HepG2 (cell line): ENCODE measurements at regions not wholly inside any gene's neighbourhood (a gene's known extent, or its start where the extent isn't known, plus 50 kb on each side); places are given as distances from the start of the nearest gene placed in this dataset.

ENCODE experiments used
- ATAC-seq: fragments of 200-7000 bp; cut with Tn5 transposase; 3 replicates; pipeline ENCODE4 v1.9.1; 2020; ENCODE audit warnings: mild to moderate bottlenecking, moderate library complexity
- BruUV-seq: library from RNA; stranded (reverse); fragments of 400-500 nt; replicated peaks from 2 replicates; lab custom pipeline; 2021; lab: Mats Ljungman, UMichigan
- CTCF ChIA-PET: fragments of 300-600 bp; formaldehyde crosslinking; extraction: SDS; loops from one replicate; lab custom pipeline; 2021; ENCODE audit warnings: low total read pairs, inconsistent platforms, low intra/inter-chr PET ratio; lab: Yijun Ruan, JAX
- POLR2A ChIA-PET: fragments of 350-600 bp; sonication (Branson Sonifier 250); formaldehyde crosslinking; loops from one replicate; lab custom pipeline; 2020; ENCODE audit warnings: antibody characterized with exemption, inconsistent platforms; lab: Yijun Ruan, JAX
- DNase-seq: peaks from one replicate; pipeline ENCODE4 v3.0.0-alpha.2; 2015; ENCODE audit warnings: low spot score
- FAIRE-seq: peaks from 3 replicates; lab custom pipeline; 2011; peaks lifted over from hg19 to GRCh38; lab: Jason Lieb, UNC
- H2AFZ ChIP-seq: one replicate; pipeline ENCODE4 v1.6.1; 2011; ENCODE audit warnings: low read length, inconsistent platforms
- H3K27ac ChIP-seq: fragments of 300-600 bp; 3 replicates; pipeline ENCODE4 v1.8.0; 2011; ENCODE audit warnings: mixed run types, mild to moderate bottlenecking, mixed read lengths, low read length, inconsistent platforms; ENCODE audit not compliant: insufficient read depth; ENCODE audit errors: extremely low read length
- H3K27me3 ChIP-seq, 2 experiments: fragments of 200-600 bp in 1 of 2; 2 replicates in 1 of 2; 3 replicates in 1 of 2; pipeline versions ENCODE4 v1.6.0 to v1.8.0; 2011; ENCODE audit warnings: low read length in 2 of 2, mild to moderate bottlenecking in 2 of 2, moderate library complexity in 2 of 2, inconsistent platforms in 1 of 2; ENCODE audit not compliant: insufficient read depth in 2 of 2, control insufficient read depth in 1 of 2
- H3K36me3 ChIP-seq, 2 experiments: fragments of 200-600 bp in 1 of 2; replicated peaks in 1 of 2; 2 replicates in 1 of 2; 3 replicates in 1 of 2; pipeline versions ENCODE4 v1.5.1 to v1.8.0; 2011; ENCODE audit warnings: low read length in 2 of 2, inconsistent platforms in 1 of 2; ENCODE audit not compliant: insufficient read depth in 2 of 2, control insufficient read depth in 1 of 2
- H3K4me1 ChIP-seq: 2 replicates; pipeline ENCODE4 v1.5.1; 2012; ENCODE audit warnings: low read length, inconsistent platforms; ENCODE audit not compliant: insufficient read depth
- H3K4me2 ChIP-seq: 2 replicates; pipeline ENCODE4 v1.6.0; 2011; ENCODE audit warnings: low read depth, low read length, inconsistent platforms
- H3K4me3 ChIP-seq, 3 experiments: fragments of 200-600 bp in 1 of 3; sonication (generic), shearing (Covaris generic) in 1 of 3; replicated peaks in 1 of 3; 2 replicates each; pipeline ENCODE4 v1.5.1; 2011 to 2016; ENCODE audit warnings: low read length in 3 of 3, inconsistent platforms in 2 of 3, low read depth in 2 of 3, mild to moderate bottlenecking in 2 of 3, control low read depth in 1 of 3, mixed read lengths in 1 of 3; ENCODE audit not compliant: insufficient read depth in 1 of 3
- H3K79me2 ChIP-seq: one replicate; pipeline ENCODE4 v1.6.1; 2011; ENCODE audit warnings: low read length, inconsistent platforms; ENCODE audit not compliant: insufficient read depth
- H3K9ac ChIP-seq: 2 replicates; pipeline ENCODE4 v1.6.0; 2011; ENCODE audit warnings: mild to moderate bottlenecking, low read depth, low read length, inconsistent platforms; ENCODE audit not compliant: insufficient read depth
- H3K9me3 ChIP-seq: 2 replicates; pipeline ENCODE4 v1.5.1; 2012; ENCODE audit warnings: mild to moderate bottlenecking, low read length
- H4K20me1 ChIP-seq: 2 replicates; pipeline ENCODE4 v1.6.0; 2011; ENCODE audit warnings: inconsistent platforms, mild to moderate bottlenecking, low read length, moderate library complexity; ENCODE audit not compliant: insufficient read depth
- EHMT2 ChIP-seq: fragments of 200-600 bp; sonication (generic); IDR thresholded peaks from 2 replicates; pipeline ENCODE4 v1.7.0; 2017; ENCODE audit warnings: antibody characterized with exemption, low read depth, low read length, borderline replicate concordance
- IRX3 ChIP-seq: sonication (generic); formaldehyde crosslinking; IDR thresholded peaks from 2 replicates; pipeline ENCODE4 v1.8.1; 2023; ENCODE audit warnings: mild to moderate bottlenecking, low read depth, missing genetic modification reagents, borderline replicate concordance
- ONECUT2 ChIP-seq: sonication (generic); formaldehyde crosslinking; IDR thresholded peaks from 2 replicates; pipeline ENCODE4 v1.4.0; 2020; ENCODE audit warnings: missing genetic modification reagents
- RBFOX2 ChIP-seq: fragments of 200-400 bp; formaldehyde crosslinking; IDR thresholded peaks from 2 replicates; pipeline ENCODE4 v1.6.1; 2017; ENCODE audit warnings: low read depth, mild to moderate bottlenecking, low read length
- SOX13 ChIP-seq, 3 experiments: fragments of 450-650 bp in 1 of 3; sonication (generic) in 1 of 3; formaldehyde crosslinking in 1 of 3; IDR thresholded peaks in 2 of 3; conservative IDR thresholded peaks in 1 of 3; 2 replicates each; pipeline versions ENCODE4 v1.5.0 to v1.6.1; 2016 to 2020; ENCODE audit warnings: antibody characterized with exemption in 1 of 3, mild to moderate bottlenecking in 1 of 3, missing compliant biosample characterization in 1 of 3, missing genetic modification reagents in 1 of 3, moderate library complexity in 1 of 3
- TOPORS ChIP-seq: sonication (generic); formaldehyde crosslinking; IDR thresholded peaks from 2 replicates; pipeline ENCODE4 v1.8.0; 2023; ENCODE audit warnings: mild to moderate bottlenecking, missing genetic modification reagents
- XBP1 ChIP-seq: sonication (generic); formaldehyde crosslinking; IDR thresholded peaks from 2 replicates; pipeline ENCODE4 v1.5.0; 2020; ENCODE audit warnings: missing genetic modification reagents
- YEATS4 ChIP-seq: sonication (generic); formaldehyde crosslinking; IDR thresholded peaks from 2 replicates; pipeline ENCODE4 v1.4.0; 2020; ENCODE audit warnings: missing genetic modification reagents, borderline replicate concordance
- ZFP36L1 ChIP-seq: sonication (generic); formaldehyde crosslinking; IDR thresholded peaks from 2 replicates; pipeline ENCODE4 v1.8.0; 2022; ENCODE audit warnings: mild to moderate bottlenecking, missing genetic modification reagents, moderate library complexity
- ZIK1 ChIP-seq: sonication (generic); formaldehyde crosslinking; IDR thresholded peaks from 2 replicates; pipeline ENCODE4 v1.5.0; 2020; ENCODE audit warnings: mild to moderate bottlenecking, low read depth, missing genetic modification reagents, borderline replicate concordance
- ZNF235 ChIP-seq: sonication (generic); formaldehyde crosslinking; IDR thresholded peaks from 2 replicates; pipeline ENCODE4 v1.8.1; 2023; ENCODE audit warnings: mild to moderate bottlenecking, missing genetic modification reagents, borderline replicate concordance
- ZNF274 ChIP-seq: sonication (generic); formaldehyde crosslinking; IDR thresholded peaks from 2 replicates; pipeline ENCODE4 v1.5.1; 2020; ENCODE audit warnings: mild to moderate bottlenecking, missing genetic modification reagents
- ZNF547 ChIP-seq: sonication (generic); formaldehyde crosslinking; IDR thresholded peaks from 2 replicates; pipeline ENCODE4 v1.5.1; 2020; ENCODE audit warnings: mild to moderate bottlenecking, missing genetic modification reagents
- ZNF552 ChIP-seq: sonication (generic); formaldehyde crosslinking; IDR thresholded peaks from 2 replicates; pipeline ENCODE4 v1.9.0; 2022; ENCODE audit warnings: missing genetic modification reagents, mild to moderate bottlenecking, borderline replicate concordance
- ZNF7 ChIP-seq: IDR thresholded peaks from 2 replicates; pipeline ENCODE4 v1.6.1; 2016; ENCODE audit warnings: missing biosample characterization, missing genetic modification reagents
- WGBS: methylation state at CpG from one replicate; pipeline ENCODE4 v1.1.6; 2017; ENCODE audit warnings: low lambda C conversion rate; 5-methylcytosine and 5-hydroxymethylcytosine counted together
- in situ Hi-C: cut with HindIII; loops from 2 replicates; pipeline ENCODE4 v1.10.0; 2017; ENCODE audit warnings: low pct_unique_long_range_greater_than_20kb; ENCODE audit not compliant: extremely low pct_ligation_motif_present
- intact Hi-C: fragments of 100-400 bp; cut with micrococcal nuclease; formaldehyde crosslinking; loops from one replicate; pipeline ENCODE4 v1.10.0; 2022; ENCODE audit not compliant: unreplicated experiment
- TF ChIP-seq, protein P1 (sequence below): sonication (generic); formaldehyde crosslinking; IDR thresholded peaks from 2 replicates; pipeline ENCODE4 v1.8.0; 2023; ENCODE audit warnings: mild to moderate bottlenecking, missing genetic modification reagents
- TF ChIP-seq, protein P2 (sequence below), 2 experiments: sonication (generic) in 1 of 2; formaldehyde crosslinking in 1 of 2; IDR thresholded peaks; 2 replicates each; pipeline versions ENCODE4 v1.4.0 to v1.6.1; 2018 to 2020; ENCODE audit warnings: missing genetic modification reagents in 2 of 2, borderline replicate concordance in 1 of 2, low read depth in 1 of 2, mild to moderate bottlenecking in 1 of 2, missing biosample characterization in 1 of 2

DNA sequence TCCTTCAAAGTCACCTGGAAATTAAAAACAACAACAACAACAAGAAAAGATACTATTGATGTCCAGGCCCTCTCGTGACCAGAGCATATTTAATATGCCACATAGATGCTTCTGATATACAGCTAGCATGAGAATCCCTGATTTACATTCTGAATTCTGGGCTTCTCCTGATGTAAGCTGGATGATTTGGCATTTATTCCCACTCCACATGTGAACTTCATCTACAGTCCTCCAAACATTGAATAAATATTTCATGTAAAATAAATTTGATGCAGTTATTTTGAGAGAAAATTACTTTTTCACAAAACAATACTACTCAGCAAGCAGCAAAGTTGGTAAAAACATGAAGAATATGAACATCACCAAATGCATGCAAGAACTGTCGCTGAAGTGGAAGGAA is 453.2 kb upstream of the SETBP1 start:
- ChIA-PET CTCF (no interaction called here), POLR2A (no interaction called here)
- DNase-seq (no peak), FAIRE-seq (no peak), ATAC-seq (no peak)
- H3K9me3 ChIP-seq = peaks cover 50% of the 10 kb centered on the region
- H3K4me1 ChIP-seq = no peaks in the 10 kb centered on the region
- BruUV-seq = no TSS peak
- no peak overlapping the region for H2AFZ ChIP-seq
- H3K9ac ChIP-seq = no peak overlapping the region
- H3K79me2 ChIP-seq = no peaks in the 10 kb centered on the region
- intact Hi-C loops (no loop called here), in situ Hi-C loops (no loop called here)
- 0% methylated on average over 2 of the region's 2 CpGs for WGBS
- no peaks in the 10 kb centered on the region for H3K27me3 ChIP-seq
- H3K36me3 ChIP-seq = no peaks in the 10 kb centered on the region
- TF ChIP-seq ZNF235 (CRISPR knock-in tag) (no peak), SOX13 (IDR thresholded peaks at IDR 0.05) (no peak), SOX13 (CRISPR knock-in tag; conservative IDR thresholded peaks at IDR 0.05 in 1 of 2, IDR thresholded peaks at IDR 0.05 in 1 of 2) (no peak), XBP1 (CRISPR knock-in tag) (no peak), ZFP36L1 (CRISPR knock-in tag) (no peak), ZNF552 (CRISPR knock-in tag) (no peak), ZNF274 (no peak), EHMT2 (no peak), YEATS4 (CRISPR knock-in tag) (no peak)
- H3K27ac ChIP-seq = no peak overlapping the region
- H4K20me1 ChIP-seq = no peaks in the 10 kb centered on the region
- H3K4me3 ChIP-seq = no peak overlapping the region
- no peak overlapping the region for H3K4me2 ChIP-seq

DNA sequence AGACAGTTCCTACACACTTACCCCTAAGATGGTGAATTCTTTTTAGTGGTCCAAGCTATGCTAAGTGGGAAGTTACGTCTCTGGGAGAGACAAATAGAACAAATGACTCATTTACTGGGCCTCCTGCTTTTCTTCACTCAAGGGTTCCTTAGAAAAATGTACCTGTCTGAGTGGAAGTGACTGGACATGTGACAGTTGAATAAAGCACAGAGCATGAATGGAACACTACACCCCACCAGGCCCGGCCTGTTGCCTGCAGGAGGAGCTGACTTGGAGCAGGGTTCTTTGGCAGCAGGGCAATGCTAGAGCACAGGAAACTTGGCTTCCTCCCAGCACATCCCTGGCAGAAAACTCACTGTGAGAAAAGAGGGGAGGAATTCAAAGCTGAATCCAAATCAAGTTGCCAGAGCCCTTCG is 451.0 kb upstream of the SETBP1 start:
- Histone ChIP-seq H3K9ac (no peak overlapping the region), H2AFZ (no peak overlapping the region), H3K4me2 (no peak overlapping the region), H3K36me3 (no peaks in the 10 kb centered on the region), H3K9me3 (peaks cover 63% of the 10 kb centered on the region), H3K4me1 (no peaks in the 10 kb centered on the region), H3K4me3 (no peak overlapping the region), H3K27me3 (no peaks in the 10 kb centered on the region), H3K27ac (no peak overlapping the region), H3K79me2 (no peaks in the 10 kb centered on the region), H4K20me1 (no peaks in the 10 kb centered on the region)
- CTCF ChIA-PET = no interaction called here
- POLR2A ChIA-PET = no interaction called here
- WGBS = 3% methylated on average over 3 of the region's 3 CpGs
- DNase-seq (no peak), ATAC-seq (no peak), FAIRE-seq (no peak)
- intact Hi-C loops = no loop called here
- in situ Hi-C loops = no loop called here
- no TSS peak for BruUV-seq
- TF ChIP-seq ZNF547 = no peak
- no peak for TF ChIP-seq ZIK1
- no peak for TF ChIP-seq RBFOX2
- no peak for TF ChIP-seq TOPORS (CRISPR knock-in tag)
- no peak for TF ChIP-seq IRX3
- TF ChIP-seq, protein P1, sequence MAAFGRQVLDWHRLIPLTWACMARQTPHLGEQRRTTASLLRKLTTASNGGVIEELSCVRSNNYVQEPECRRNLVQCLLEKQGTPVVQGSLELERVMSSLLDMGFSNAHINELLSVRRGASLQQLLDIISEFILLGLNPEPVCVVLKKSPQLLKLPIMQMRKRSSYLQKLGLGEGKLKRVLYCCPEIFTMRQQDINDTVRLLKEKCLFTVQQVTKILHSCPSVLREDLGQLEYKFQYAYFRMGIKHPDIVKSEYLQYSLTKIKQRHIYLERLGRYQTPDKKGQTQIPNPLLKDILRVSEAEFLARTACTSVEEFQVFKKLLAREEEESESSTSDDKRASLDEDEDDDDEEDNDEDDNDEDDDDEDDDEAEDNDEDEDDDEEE (CRISPR knock-in tag) = no peak
- TF ChIP-seq, protein P2, sequence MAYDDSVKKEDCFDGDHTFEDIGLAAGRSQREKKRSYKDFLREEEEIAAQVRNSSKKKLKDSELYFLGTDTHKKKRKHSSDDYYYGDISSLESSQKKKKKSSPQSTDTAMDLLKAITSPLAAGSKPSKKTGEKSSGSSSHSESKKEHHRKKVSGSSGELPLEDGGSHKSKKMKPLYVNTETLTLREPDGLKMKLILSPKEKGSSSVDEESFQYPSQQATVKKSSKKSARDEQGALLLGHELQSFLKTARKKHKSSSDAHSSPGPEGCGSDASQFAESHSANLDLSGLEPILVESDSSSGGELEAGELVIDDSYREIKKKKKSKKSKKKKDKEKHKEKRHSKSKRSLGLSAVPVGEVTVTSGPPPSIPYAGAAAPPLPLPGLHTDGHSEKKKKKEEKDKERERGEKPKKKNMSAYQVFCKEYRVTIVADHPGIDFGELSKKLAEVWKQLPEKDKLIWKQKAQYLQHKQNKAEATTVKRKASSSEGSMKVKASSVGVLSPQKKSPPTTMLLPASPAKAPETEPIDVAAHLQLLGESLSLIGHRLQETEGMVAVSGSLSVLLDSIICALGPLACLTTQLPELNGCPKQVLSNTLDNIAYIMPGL (CRISPR knock-in tag; IDR thresholded peaks at IDR 0.05; ENCODE audit: borderline replicate concordance in 1 of 2, low read depth in 1 of 2) = no peak
- no peak for TF ChIP-seq ONECUT2 (CRISPR knock-in tag)
- no peak for TF ChIP-seq ZNF7 (CRISPR knock-in tag)
